KOPT-K1 (cell line): ENCODE measurements at regions not wholly inside any gene's neighbourhood (a gene's known extent, or its start where the extent isn't known, plus 50 kb on each side); places are given as distances from the start of the nearest gene placed in this dataset.

Experiments used
- H3K27ac ChIP-seq: fragments of 200-600 bp; sonication (generic); 2 replicates; pipeline ENCODE4 v1.5.1; 2016; ENCODE audit warnings: antibody characterized with exemption, mild to moderate bottlenecking, low read depth, low read length; ENCODE audit not compliant: poor library complexity, severe bottlenecking
- H3K36me3 ChIP-seq: fragments of 200-600 bp; sonication (generic); 2 replicates; pipeline ENCODE4 v1.5.1; 2017; ENCODE audit warnings: antibody characterized with exemption, mild to moderate bottlenecking, low read length, moderate library complexity; ENCODE audit not compliant: insufficient read depth
- H3K9me3 ChIP-seq: fragments of 200-600 bp; sonication (generic); 2 replicates; pipeline ENCODE4 v1.5.1; 2017; ENCODE audit warnings: antibody characterized with exemption, low read length, mild to moderate bottlenecking; ENCODE audit not compliant: insufficient read depth, poor library complexity, severe bottlenecking

GRCh38 chr5:52453176-52453575 is 334.5 kb upstream of the ITGA1 start:
- H3K9me3 ChIP-seq: no peaks in the 10 kb centered on the region
- no peak overlapping the region for H3K27ac ChIP-seq
- H3K36me3 ChIP-seq: no peaks in the 10 kb centered on the region

GRCh38 chr5:52455920-52456319 is 331.8 kb upstream of the ITGA1 start:
- Histone ChIP-seq H3K36me3 (no peaks in the 10 kb centered on the region), H3K27ac (no peak overlapping the region), H3K9me3 (no peaks in the 10 kb centered on the region)

GRCh38 chr5:52457810-52458209 is 329.9 kb upstream of the ITGA1 start:
- Histone ChIP-seq H3K9me3 (no peaks in the 10 kb centered on the region), H3K36me3 (no peaks in the 10 kb centered on the region), H3K27ac (no peak overlapping the region)

DNA sequence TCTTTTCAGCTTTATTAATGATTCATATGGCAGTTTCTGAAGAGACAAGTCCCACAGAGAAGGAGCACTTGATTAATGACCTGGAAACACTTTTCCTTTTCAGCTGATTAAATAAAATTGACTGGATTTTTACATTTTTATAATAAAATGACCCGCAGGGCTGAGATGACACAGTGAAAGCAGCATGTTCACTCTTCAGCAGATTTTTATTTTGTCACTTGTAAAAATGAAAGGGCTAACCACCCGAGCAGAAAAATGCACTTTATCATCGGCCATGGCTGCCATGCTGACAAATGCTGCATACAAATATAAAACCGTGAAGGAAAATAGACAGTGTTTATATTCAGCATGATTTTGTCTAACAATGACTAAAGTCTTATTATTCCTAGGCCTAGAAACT is 321.6 kb upstream of the ITGA1 start:
- H3K36me3 ChIP-seq: no peaks in the 10 kb centered on the region
- H3K9me3 ChIP-seq: no peaks in the 10 kb centered on the region
- H3K27ac ChIP-seq: no peak overlapping the region

GRCh38 chr5:52466749-52467520 is 320.8 kb upstream of the ITGA1 start:
- Histone ChIP-seq H3K36me3 (no peaks in the 10 kb centered on the region), H3K27ac (no peak overlapping the region), H3K9me3 (no peaks in the 10 kb centered on the region)

DNA sequence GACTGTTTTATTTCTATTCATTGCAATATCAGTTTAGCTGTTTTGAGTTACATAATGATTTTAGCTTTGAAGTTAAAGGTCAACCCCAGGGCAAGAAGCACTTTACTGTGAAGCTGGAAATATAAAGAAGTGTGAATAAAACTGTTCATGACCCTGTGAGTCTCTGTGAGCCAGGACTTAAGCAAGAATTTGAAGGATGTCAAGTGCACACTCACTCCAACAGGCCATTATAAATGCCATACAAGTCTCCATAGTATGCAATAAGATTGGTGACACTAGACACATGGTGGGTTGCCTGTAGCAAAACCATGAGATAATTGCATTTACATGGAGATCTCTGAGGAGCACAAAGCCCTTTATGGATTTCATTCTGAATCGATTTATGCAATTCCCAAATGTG is 318.7 kb upstream of the ITGA1 start:
- H3K27ac ChIP-seq: no peak overlapping the region

DNA sequence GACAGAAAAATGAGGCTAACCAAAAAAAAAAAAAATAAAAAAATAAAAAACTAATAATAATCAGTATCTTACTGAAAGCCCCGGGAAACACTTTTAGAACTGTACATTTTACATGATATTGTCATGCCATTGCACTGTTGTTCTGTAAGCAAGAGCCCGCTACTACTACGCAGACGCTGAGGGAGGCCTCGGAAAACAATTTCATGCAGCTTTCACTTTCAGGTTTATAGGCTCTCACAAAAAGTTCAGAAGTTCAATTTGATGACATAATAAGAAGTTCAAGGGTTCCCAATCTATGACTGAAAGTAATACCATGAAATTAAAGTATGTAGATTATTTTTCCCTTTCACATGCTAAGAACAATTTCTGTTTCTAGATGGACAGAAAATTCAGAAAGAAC is 318.3 kb upstream of the ITGA1 start:
- Histone ChIP-seq H3K36me3 (no peaks in the 10 kb centered on the region), H3K27ac (no peak overlapping the region), H3K9me3 (no peaks in the 10 kb centered on the region)

More for the DNA sequence above, 318.7 kb upstream of the ITGA1 start:
- Histone ChIP-seq H3K9me3 (no peaks in the 10 kb centered on the region), H3K36me3 (no peaks in the 10 kb centered on the region)

DNA sequence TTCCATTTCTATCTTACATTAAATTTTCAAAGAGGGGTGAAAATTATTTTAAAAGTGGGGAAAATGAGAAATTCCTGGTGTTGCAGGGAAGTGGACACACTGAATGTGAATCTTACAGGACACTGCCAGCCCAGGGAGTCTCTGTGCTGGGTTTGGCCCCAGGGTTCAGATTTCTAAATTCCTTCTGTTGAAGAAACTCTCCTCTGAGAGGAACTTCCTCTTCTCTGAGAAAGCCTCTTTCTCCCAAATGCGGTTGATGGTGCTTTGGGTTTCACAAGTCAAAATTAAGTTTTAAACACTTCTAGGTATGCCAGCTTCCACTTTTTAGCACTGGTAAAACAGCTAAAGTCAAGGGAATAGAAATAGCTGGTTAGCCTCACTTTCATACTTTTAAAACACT is 317.9 kb upstream of the ITGA1 start:
- H3K36me3 ChIP-seq: no peaks in the 10 kb centered on the region
- no peak overlapping the region for H3K27ac ChIP-seq

DNA sequence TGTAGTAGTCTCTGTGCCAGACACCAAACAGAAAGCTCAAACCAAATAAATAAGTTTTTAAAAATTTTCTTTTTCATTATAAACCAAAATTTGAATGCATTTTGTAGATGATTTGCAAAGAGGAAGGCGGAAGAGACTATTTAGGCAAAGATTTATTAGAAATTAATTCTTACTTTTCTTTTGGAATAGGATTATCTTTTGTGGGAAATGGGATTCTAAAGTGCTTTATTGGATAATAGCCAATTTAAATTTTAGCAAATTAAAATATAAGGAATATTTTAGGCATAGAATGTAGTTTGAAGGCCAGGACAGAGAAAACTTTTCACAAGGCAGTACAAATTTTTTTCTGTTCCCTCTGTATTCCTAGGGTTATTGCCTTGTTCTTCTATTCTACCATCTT is 311.4 kb upstream of the ITGA1 start:
- Histone ChIP-seq H3K9me3 (peaks cover 8% of the 10 kb centered on the region), H3K36me3 (no peaks in the 10 kb centered on the region), H3K27ac (no peak overlapping the region)

More for the DNA sequence above, 317.9 kb upstream of the ITGA1 start:
- H3K9me3 ChIP-seq: no peaks in the 10 kb centered on the region

- Histone ChIP-seq H3K36me3 (no peaks in the 10 kb centered on the region), H3K9me3 (peaks cover 8% of the 10 kb centered on the region), H3K27ac (no peak overlapping the region)
These were observed 306.5 kb upstream of the ITGA1 start for GRCh38 chr5:52481201-52481600.

- H3K9me3 ChIP-seq: peaks cover 8% of the 10 kb centered on the region
- no peak overlapping the region for H3K27ac ChIP-seq
- no peaks in the 10 kb centered on the region for H3K36me3 ChIP-seq
These were observed 305.9 kb upstream of the ITGA1 start for GRCh38 chr5:52481851-52482250.

DNA sequence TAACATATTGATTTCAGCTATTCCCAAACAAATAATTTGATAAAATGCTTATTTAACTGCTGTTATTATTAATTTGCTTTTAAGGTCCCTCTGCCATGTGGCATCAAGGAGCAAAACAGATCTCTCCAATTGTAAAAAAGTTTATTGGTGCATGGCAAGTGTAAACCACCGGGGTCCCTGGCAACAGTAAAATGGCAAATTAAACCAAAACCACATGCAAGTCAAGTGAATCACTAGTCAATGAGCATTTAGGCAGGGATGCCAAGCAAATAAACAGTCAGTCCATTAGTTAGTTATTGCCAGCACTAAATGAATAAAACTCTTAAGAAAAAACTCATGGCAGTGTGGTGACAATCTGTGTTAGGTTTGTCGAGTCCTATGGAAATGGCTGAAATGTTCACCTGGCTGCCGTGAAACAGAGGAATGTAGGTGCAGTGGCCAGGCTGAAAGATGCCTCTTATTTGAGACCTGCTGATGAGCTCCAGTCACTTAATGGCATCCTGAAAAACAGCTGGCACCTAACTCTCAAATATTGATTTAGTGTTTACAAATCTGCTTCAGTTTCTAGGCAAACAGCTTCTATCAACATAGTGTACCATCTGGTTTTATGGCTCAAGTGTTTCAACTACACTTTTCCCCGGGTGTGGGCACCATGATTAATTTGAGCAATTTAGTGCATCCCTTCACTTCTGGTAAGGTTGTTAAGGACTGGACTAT is 296.5 kb upstream of the ITGA1 start:
- no peaks in the 10 kb centered on the region for H3K9me3 ChIP-seq
- no peaks in the 10 kb centered on the region for H3K36me3 ChIP-seq
- no peak overlapping the region for H3K27ac ChIP-seq

DNA sequence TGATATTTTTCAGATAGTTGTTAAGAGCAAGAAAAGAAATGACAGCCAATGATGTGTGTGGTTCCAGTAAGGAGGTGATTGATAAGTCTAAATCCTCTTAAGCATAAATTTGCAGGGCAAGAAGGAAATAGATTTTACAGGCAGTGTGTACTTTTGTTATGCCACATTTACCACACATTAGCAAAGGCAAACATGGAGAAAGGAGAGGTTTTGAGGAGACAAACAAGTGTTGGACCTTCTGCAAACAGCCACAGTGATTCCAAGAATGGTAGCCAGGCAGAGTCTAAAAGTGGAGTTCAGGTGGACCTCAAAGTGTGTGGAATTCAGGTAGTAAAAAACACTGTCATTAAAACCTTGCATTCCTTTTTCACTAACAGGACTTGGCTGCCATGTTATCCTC is 295.9 kb upstream of the ITGA1 start:
- Histone ChIP-seq H3K36me3 (no peaks in the 10 kb centered on the region), H3K9me3 (no peaks in the 10 kb centered on the region), H3K27ac (no peak overlapping the region)

GRCh38 chr5:52497133-52497693 is 290.5 kb upstream of the ITGA1 start:
- H3K36me3 ChIP-seq: no peaks in the 10 kb centered on the region
- H3K9me3 ChIP-seq: no peaks in the 10 kb centered on the region
- no peak overlapping the region for H3K27ac ChIP-seq

DNA sequence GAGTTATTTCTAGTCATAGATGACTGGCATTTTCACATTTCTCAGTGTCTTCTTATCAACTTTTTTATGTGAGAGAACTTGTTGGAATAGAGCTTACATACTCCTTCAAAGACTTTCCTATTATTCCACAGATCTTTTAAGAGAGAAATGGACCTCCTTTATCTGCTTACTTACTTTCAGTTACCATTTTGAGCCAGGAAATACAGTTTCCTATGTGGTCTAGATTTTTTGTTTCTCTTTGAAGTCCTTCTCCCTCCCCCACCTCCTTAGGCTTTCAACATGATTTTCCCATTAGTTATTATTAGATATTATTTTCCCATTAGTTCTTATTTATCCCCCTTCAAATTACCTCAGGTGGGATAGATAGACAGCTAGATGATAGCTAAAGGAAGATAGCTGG is 289.1 kb upstream of the ITGA1 start:
- Histone ChIP-seq H3K27ac (no peak overlapping the region), H3K9me3 (no peaks in the 10 kb centered on the region), H3K36me3 (no peaks in the 10 kb centered on the region)
